HG03108 (cell line): ENCODE measurements at regions not wholly inside any gene's neighbourhood (a gene's known extent, or its start where the extent isn't known, plus 50 kb on each side); places are given as distances from the start of the nearest gene placed in this dataset.
"Not testable (repeated sequence)": the region's sequence is repeated elsewhere in the genome, so short reads cannot be mapped to it uniquely, and the experiment has no call there.

ENCODE experiments used
- ATAC-seq: cut with Tn5 transposase; IDR thresholded peaks from one replicate; pipeline ENCODE4 v1.9.1; 2021; ENCODE audit warnings: moderate library complexity; ENCODE audit not compliant: unreplicated experiment

- ATAC-seq, result no peak
Observed at GRCh38 chr5:136492587-136492986, 127.2 kb upstream of the TRPC7 start.

GRCh38 chr5:136491806-136492205 lies 126.5 kb upstream of the TRPC7 start:
- ATAC-seq, result no peak

GRCh38 chr5:136484808-136485325 lies 119.5 kb upstream of the TRPC7 start:
- ATAC-seq, result no peak

GRCh38 chr5:136482206-136482605 lies 116.9 kb upstream of the TRPC7 start:
- ATAC-seq, result no peak

- no peak for ATAC-seq
Observed at GRCh38 chr5:136474466-136474865, 109.1 kb upstream of the TRPC7 start.

GRCh38 chr5:136467632-136468031 lies 102.3 kb upstream of the TRPC7 start:
- ATAC-seq, result no peak

GRCh38 chr5:136466041-136466415 lies 100.7 kb upstream of the TRPC7 start:
- no peak for ATAC-seq

GRCh38 chr5:136458481-136458880 lies 93.1 kb upstream of the TRPC7 start:
- ATAC-seq, result no peak

GRCh38 chr5:136457390-136458013 lies 92.2 kb upstream of the TRPC7 start:
- ATAC-seq, result no peak

- no peak for ATAC-seq
Observed at GRCh38 chr5:136455409-136455808, 90.1 kb upstream of the TRPC7 start.

GRCh38 chr5:136453986-136454758 lies 88.8 kb upstream of the TRPC7 start:
- no peak for ATAC-seq

- no peak for ATAC-seq
Observed at GRCh38 chr5:136453199-136453598, 87.9 kb upstream of the TRPC7 start.

GRCh38 chr5:136447576-136447975 lies 82.2 kb upstream of the TRPC7 start:
- not testable (repeated sequence) for ATAC-seq

GRCh38 chr5:136446565-136446964 lies 81.2 kb upstream of the TRPC7 start:
- no peak for ATAC-seq

- ATAC-seq, result not testable (repeated sequence)
Observed at GRCh38 chr5:136444099-136444498, 78.8 kb upstream of the TRPC7 start.

GRCh38 chr5:136439367-136439766 lies 74.0 kb upstream of the TRPC7 start:
- no peak for ATAC-seq

- no peak for ATAC-seq
Observed at GRCh38 chr5:136435946-136436543, 70.7 kb upstream of the TRPC7 start.

GRCh38 chr5:136434795-136435194 lies 69.5 kb upstream of the TRPC7 start:
- no peak for ATAC-seq

- no peak for ATAC-seq
Observed at GRCh38 chr5:136432705-136433104, 67.4 kb upstream of the TRPC7 start.

GRCh38 chr5:136430081-136430480 lies 64.7 kb upstream of the TRPC7 start:
- ATAC-seq, result no peak

GRCh38 chr5:136427426-136427825 lies 62.1 kb upstream of the TRPC7 start:
- ATAC-seq, result no peak

- ATAC-seq, result no peak
Observed at GRCh38 chr5:136425921-136426320, 60.6 kb upstream of the TRPC7 start.
